Spleen (tissue), 11 donors: ENCODE measurements at regions not wholly inside any gene's neighbourhood (a gene's known extent, or its start where the extent isn't known, plus 50 kb on each side); places are given as distances from the start of the nearest gene placed in this dataset.

Experiments used
- DNase-seq: peaks from one replicate; pipeline ENCODE4 v3.0.0-alpha.2; 2020
- H3K27ac ChIP-seq, 8 donors: fragments of 200-600 bp; sonication (generic) in 7 of 8; 1 replicate in 4 of 8; 2 replicates in 4 of 8; pipeline versions ENCODE4 v1.5.0 to v1.8.0; 2016 to 2021; ENCODE audit warnings: inconsistent platforms in 4 of 8, mild to moderate bottlenecking in 4 of 8, moderate library complexity in 1 of 8
- H3K27me3 ChIP-seq, 7 donors: fragments of 200-600 bp; sonication (generic) in 6 of 7; replicated peaks in 1 of 7; 1 replicate in 4 of 7; 2 replicates in 3 of 7; pipeline versions ENCODE4 v1.5.0 to v1.8.0; 2016 to 2021; ENCODE audit warnings: inconsistent platforms in 3 of 7, mild to moderate bottlenecking in 1 of 7
- H3K36me3 ChIP-seq, 6 donors: fragments of 200-600 bp; sonication (generic) in 5 of 6; 1 replicate in 4 of 6; 2 replicates in 2 of 6; pipeline versions ENCODE4 v1.5.0 to v1.8.0; 2016 to 2021; ENCODE audit warnings: inconsistent platforms in 2 of 6
- H3K4me1 ChIP-seq, 6 donors: fragments of 200-600 bp; sonication (generic) in 5 of 6; 1 replicate in 3 of 6; 2 replicates in 3 of 6; pipeline versions ENCODE4 v1.5.0 to v1.8.0; 2016 to 2021; ENCODE audit warnings: inconsistent platforms in 3 of 6
- H3K4me3 ChIP-seq, 8 donors: fragments of 200-600 bp; sonication (generic) in 7 of 8; 1 replicate in 4 of 8; 2 replicates in 4 of 8; pipeline versions ENCODE4 v1.5.0 to v1.8.0; 2016 to 2021; ENCODE audit warnings: inconsistent platforms in 4 of 8, mild to moderate bottlenecking in 4 of 8, moderate library complexity in 2 of 8
- H3K9me3 ChIP-seq, 8 donors: fragments of 200-600 bp; sonication (generic) in 7 of 8; 1 replicate in 4 of 8; 2 replicates in 4 of 8; pipeline versions ENCODE4 v1.5.0 to v1.8.0; 2016 to 2021; ENCODE audit warnings: inconsistent platforms in 4 of 8
- POLR2A ChIP-seq, 3 donors: fragments of 450-650 bp; IDR thresholded peaks; one replicate each; pipeline ENCODE4 v1.5.1; 2017; ENCODE audit warnings: antibody characterized with exemption in 3 of 3, mild to moderate bottlenecking in 1 of 3
- POLR2AphosphoS5 ChIP-seq, 3 donors: sonication (generic); formaldehyde crosslinking; IDR thresholded peaks; one replicate each; pipeline ENCODE4 v1.5.1; 2017; ENCODE audit warnings: antibody characterized with exemption in 3 of 3
- WGBS, 5 donors: extraction: QIAGEN DNeasy Blood & Tissue Kit in 3 of 5; methylation state at CpG; one replicate each; pipeline versions ENCODE4 v1.1.5 to v1.1.7; 2013 to 2018; 5-methylcytosine and 5-hydroxymethylcytosine counted together
- intact Hi-C: fragments of 100-400 bp; cut with DNase I; formaldehyde crosslinking; loops from one replicate; pipeline ENCODE4 v1.15.0; 2023; ENCODE audit warnings: low total_unique reads
- TF ChIP-seq, protein P1 (sequence below), 11 experiments: fragments of 200-600 bp in 7 of 11; fragments of 450-650 bp in 4 of 11; sonication (generic) in 4 of 11; IDR thresholded peaks in 8 of 11; conservative IDR thresholded peaks in 3 of 11; 1 replicate in 7 of 11; 2 replicates in 4 of 11; pipeline versions ENCODE4 v1.4.0 to v1.8.0; 2016 to 2021; ENCODE audit warnings: antibody characterized with exemption in 11 of 11, inconsistent platforms in 4 of 11, mild to moderate bottlenecking in 1 of 11
- donor health status: healthy with polysubstance abuse.
- donor health status: DM: no; HTN: no; CAD: no; lungs with moderate emphysema.
- donor health status: DM: no; HTN: no; CAD: no.
- donor health status: Bipolar disorder and iron deficiency.
- donor health status: healthy.
- donor health status: DM: no; HTN: no; CAD: no.
- donor health status: DM: yes; HTN: yes; CAD: no.

DNA sequence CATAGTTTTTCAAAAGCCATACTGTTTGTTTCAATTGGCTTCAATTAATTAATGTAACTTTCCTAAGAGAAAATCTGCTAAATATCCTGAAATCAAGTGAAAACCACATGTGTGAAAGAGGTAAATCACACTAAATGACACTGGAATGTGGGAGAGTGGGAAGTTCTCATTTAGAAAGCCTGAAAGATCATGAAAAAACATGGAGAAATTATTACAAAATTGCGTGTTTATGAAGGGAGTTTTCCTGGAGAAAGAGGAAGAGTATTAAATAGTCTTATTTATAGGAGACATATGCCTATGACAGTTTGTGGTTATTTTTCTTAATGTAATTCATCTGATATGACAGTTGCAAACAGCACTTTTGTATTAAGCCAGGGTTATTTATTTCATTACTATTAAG, 183.7 kb downstream of the DKK2 start:
- no peak for TF ChIP-seq POLR2A (IDR thresholded peaks at IDR 0.05)
- TF ChIP-seq POLR2AphosphoS5 (IDR thresholded peaks at IDR 0.05), result no peak
- TF ChIP-seq, protein P1, sequence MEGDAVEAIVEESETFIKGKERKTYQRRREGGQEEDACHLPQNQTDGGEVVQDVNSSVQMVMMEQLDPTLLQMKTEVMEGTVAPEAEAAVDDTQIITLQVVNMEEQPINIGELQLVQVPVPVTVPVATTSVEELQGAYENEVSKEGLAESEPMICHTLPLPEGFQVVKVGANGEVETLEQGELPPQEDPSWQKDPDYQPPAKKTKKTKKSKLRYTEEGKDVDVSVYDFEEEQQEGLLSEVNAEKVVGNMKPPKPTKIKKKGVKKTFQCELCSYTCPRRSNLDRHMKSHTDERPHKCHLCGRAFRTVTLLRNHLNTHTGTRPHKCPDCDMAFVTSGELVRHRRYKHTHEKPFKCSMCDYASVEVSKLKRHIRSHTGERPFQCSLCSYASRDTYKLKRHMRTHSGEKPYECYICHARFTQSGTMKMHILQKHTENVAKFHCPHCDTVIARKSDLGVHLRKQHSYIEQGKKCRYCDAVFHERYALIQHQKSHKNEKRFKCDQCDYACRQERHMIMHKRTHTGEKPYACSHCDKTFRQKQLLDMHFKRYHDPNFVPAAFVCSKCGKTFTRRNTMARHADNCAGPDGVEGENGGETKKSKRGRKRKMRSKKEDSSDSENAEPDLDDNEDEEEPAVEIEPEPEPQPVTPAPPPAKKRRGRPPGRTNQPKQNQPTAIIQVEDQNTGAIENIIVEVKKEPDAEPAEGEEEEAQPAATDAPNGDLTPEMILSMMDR (IDR thresholded peaks at IDR 0.05 in 8 of 11, conservative IDR thresholded peaks at IDR 0.05 in 3 of 11), result no peak
- Histone ChIP-seq H3K4me3 (no peak overlapping the region), H3K27ac (no peak overlapping the region), H3K36me3 (no peaks in the 10 kb centered on the region), H3K27me3 (no peaks in the 10 kb centered on the region), H3K4me1 (no peaks in the 10 kb centered on the region), H3K9me3 (no peaks in the 10 kb centered on the region)
- 35 to 72% (median 58%) methylated on average over 1 of the region's 1 CpG for WGBS, 5 donors
- intact Hi-C loops, result no loop called here
- no peak for DNase-seq

- 83 to 96% (median 87%) methylated on average over 1 of the region's 1 CpG for WGBS, 5 donors
- Histone ChIP-seq H3K4me1 (no peaks in the 10 kb centered on the region), H3K4me3 (no peak overlapping the region), H3K36me3 (no peaks in the 10 kb centered on the region), H3K27ac (no peak overlapping the region), H3K9me3 (no peaks in the 10 kb centered on the region), H3K27me3 (no peaks in the 10 kb centered on the region)
- TF ChIP-seq, protein P1 (IDR thresholded peaks at IDR 0.05 in 8 of 11, conservative IDR thresholded peaks at IDR 0.05 in 3 of 11), result no peak
- TF ChIP-seq POLR2A (IDR thresholded peaks at IDR 0.05) (no peak), POLR2AphosphoS5 (IDR thresholded peaks at IDR 0.05) (no peak)
- DNase-seq, result no peak
- intact Hi-C loops, result no loop called here
Observed at GRCh38 chr4:106851726-106852125, 184.4 kb downstream of the DKK2 start.

DNA sequence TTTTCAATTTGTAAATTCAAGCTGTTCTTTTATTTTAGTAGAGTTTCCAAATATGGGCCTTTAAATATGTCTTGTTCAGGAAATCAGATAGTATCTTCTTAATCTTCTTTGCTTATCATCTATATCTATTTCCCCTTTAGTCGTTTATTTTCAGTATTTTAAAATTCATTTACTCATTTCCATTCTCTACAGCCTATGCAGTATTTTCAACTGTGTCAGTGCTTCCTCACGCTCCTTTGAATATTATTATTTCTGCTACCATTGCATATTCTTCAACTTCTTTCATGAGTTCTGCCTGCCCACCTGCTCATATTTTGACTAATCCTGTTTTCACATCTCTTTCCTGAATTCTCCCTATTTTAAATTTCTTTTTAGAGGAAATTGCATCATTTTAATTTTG, 185.4 kb downstream of the DKK2 start:
- TF ChIP-seq, protein P1 (IDR thresholded peaks at IDR 0.05 in 8 of 11, conservative IDR thresholded peaks at IDR 0.05 in 3 of 11), result no peak
- TF ChIP-seq POLR2AphosphoS5 (IDR thresholded peaks at IDR 0.05), result no peak
- no peak for TF ChIP-seq POLR2A (IDR thresholded peaks at IDR 0.05)
- no peak overlapping the region for H3K27ac ChIP-seq
- no peak for DNase-seq
- intact Hi-C loops, result no loop called here
- H3K36me3 ChIP-seq, result no peaks in the 10 kb centered on the region
- H3K27me3 ChIP-seq, result no peaks in the 10 kb centered on the region
- no peak overlapping the region for H3K4me3 ChIP-seq
- no peaks in the 10 kb centered on the region for H3K4me1 ChIP-seq
- WGBS, 5 donors, result 56 to 68% (median 65%) methylated on average over 2 of the region's 2 CpGs
- H3K9me3 ChIP-seq, result no peaks in the 10 kb centered on the region

DNA sequence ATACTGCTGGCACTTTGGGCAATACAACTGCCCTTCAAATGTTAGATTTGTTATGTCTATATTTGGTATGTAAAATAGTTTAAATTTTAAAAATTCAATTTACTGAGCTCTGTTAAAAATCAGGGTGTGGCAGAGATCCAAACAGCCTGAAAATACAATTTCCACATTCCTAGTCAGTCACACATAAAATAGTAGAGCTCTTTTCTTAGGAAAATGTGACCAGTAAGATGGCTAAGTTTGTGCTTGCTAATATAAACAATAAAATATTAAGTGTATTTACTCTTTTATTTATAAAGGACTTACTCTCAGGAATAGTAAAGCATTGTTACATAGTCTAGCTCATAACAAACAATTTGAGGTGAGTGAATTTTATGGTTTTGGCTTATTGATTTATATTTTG, 200.2 kb downstream of the DKK2 start:
- no peaks in the 10 kb centered on the region for H3K27me3 ChIP-seq
- H3K4me3 ChIP-seq, result no peak overlapping the region
- no peak overlapping the region for H3K27ac ChIP-seq
- H3K4me1 ChIP-seq, result no peaks in the 10 kb centered on the region
- no peak for TF ChIP-seq POLR2A (IDR thresholded peaks at IDR 0.05)
- TF ChIP-seq POLR2AphosphoS5 (IDR thresholded peaks at IDR 0.05), result no peak
- TF ChIP-seq, protein P1 (IDR thresholded peaks at IDR 0.05 in 8 of 11, conservative IDR thresholded peaks at IDR 0.05 in 3 of 11), result no peak
- DNase-seq, result no peak
- intact Hi-C loops, result no loop called here
- H3K9me3 ChIP-seq, result peaks cover 0 to 27% (median 15%) of the 10 kb centered on the region in 8 donors
- no peaks in the 10 kb centered on the region for H3K36me3 ChIP-seq
